Islet of Langerhans (tissue), 1 donor: ENCODE measurements at regions not wholly inside any gene's neighbourhood (a gene's known extent, or its start where the extent isn't known, plus 50 kb on each side); places are given as distances from the start of the nearest gene placed in this dataset.
A peak's percentile ranks its signal among the peaks of the same experiment; 100 is the strongest.
"Not testable (repeated sequence)": the region's sequence is repeated elsewhere in the genome, so short reads cannot be mapped to it uniquely, and the experiment has no call there.

Experiments used
- FAIRE-seq: peaks from one replicate; lab custom pipeline; 2011; peaks lifted over from hg19 to GRCh38; lab: Jason Lieb, UNC

DNA sequence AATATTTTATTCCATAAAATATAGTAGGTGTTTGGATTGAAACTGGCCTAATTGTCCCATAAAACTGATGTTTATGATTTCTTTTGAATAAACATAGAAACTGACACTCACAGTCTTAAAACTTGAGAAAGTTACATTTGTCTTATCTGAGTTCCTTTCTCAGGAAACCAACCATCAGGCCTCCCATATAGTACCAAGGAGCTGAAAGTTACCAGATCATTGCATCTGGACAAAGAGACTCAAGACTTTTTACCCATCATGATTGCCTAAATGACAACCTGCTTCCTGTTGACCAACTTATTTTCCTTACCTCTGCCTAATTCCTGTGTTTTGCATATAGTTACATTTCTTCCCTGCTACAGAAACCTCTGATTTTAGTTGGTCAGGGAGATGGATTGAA lies 137.0 kb upstream of the XPO1 start:
- FAIRE-seq, result no peak

GRCh38 chr2:61671561-61672315 lies 133.6 kb upstream of the XPO1 start:
- no peak for FAIRE-seq

- no peak for FAIRE-seq
These were observed 132.7 kb upstream of the XPO1 start for GRCh38 chr2:61670591-61671501.

- no peak for FAIRE-seq
These were observed 126.0 kb upstream of the XPO1 start for GRCh38 chr2:61664190-61664589.

DNA sequence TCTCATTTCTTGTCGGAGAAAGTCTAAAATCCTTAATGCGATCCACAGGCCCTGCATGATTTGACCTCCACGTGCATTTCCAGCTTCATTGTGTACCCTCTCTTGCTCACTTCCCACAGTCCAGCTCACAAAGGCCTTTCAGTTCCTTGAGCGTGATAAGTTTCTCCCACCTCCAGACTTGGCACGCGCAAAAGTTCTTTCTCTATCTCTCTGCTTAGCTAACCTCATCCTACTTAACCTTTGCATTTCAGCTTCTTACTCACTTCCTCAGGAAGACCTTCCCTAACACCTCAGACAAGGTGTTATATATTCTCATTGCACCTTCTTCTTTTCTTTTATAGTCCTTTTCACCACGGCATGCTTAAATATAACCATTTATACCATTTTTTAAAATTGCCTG lies 124.8 kb upstream of the XPO1 start:
- no peak for FAIRE-seq

DNA sequence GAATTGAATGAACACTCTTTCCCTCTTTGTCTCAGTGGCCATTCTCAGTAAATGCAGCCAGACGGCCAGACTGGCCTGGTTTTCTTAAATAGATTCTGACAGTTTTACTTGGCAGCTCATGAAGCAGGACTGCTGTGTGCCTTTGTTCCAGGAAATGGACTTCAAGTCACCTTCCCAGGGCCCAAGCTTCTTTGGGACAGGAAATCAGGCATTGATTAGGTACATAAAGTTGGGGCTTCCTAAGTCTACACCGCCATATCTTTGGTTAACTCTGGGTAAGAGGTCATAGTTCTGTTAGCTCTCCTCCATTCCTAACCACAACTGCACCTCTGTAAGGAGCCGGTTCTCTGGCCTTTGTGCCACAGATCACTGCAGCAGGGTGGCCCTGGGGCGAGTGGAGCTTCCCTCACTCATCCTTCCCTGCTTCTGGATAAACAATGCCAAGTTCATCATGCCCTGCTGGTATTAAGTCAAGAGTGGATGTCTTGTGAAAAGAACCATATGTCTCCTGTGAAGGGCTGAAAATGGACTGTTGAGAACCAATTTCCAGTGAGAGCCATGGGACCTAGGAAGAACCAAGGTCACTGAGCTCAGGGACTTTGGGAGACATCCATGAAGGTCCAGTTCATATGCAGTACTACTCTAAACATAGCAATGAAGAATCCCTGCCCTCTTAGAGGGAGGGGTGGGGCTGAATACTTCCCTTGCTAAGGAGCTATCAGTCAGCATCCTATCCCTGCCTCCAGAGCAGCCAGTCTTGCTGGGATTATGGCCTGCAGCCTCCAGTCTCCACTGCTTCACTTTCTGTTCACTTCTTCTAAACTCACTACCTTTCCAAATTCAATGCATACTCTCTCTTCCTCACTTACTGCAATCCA lies 122.6 kb upstream of the XPO1 start:
- no peak for FAIRE-seq

DNA sequence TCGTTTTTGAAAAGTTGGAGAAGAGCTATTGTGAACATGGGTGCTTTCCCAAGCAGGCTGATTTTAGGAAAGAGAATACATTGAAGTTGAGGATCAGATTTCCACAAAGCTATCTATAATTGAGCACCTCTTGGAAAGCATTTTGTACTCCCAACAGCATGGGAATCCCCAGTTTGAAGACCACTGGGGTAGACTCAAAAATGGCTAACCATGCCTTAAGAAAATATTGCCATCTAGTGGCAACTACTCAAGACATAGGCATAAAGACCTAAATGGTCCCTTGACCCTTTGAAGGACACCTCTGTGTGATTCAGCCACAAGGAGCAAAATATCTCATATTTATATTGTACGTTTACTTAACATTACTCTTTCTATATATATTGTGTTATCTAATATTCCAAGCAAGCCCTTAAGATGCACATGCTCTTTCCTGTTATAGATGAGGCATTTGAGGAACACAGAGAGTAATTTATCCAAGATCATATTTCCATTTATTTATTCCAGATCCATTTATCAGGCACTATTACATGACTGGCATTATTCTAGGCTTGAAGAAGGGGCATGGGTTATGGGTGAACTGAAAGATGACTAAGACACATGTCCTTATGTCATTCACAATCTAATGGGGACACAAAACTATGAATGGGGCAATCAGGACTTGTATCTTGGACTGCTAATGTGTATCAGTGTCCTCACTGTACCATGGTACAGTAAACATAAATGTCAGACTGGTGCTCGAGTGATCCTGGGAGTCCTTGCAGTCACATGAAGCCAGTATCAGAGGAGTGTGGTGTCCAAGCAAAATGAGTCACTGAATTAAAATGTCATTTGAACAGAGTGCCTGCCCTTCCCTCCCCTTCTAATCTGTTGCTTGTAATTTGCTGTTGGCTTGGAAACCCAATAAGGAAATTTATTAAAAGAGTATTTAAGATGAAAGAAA lies 121.0 kb upstream of the XPO1 start:
- peak; percentile 89 for FAIRE-seq

GRCh38 chr2:61649946-61650345 lies 111.8 kb upstream of the XPO1 start:
- FAIRE-seq, result not testable (repeated sequence)

GRCh38 chr2:61649021-61649420 lies 110.9 kb upstream of the XPO1 start:
- no peak for FAIRE-seq

- no peak for FAIRE-seq
These were observed 108.9 kb upstream of the XPO1 start for GRCh38 chr2:61647044-61647443.

- FAIRE-seq, result no peak
These were observed 107.8 kb upstream of the XPO1 start for GRCh38 chr2:61645911-61646310.

- FAIRE-seq, result not testable (repeated sequence)
These were observed 105.0 kb upstream of the XPO1 start for GRCh38 chr2:61643153-61643552.

DNA sequence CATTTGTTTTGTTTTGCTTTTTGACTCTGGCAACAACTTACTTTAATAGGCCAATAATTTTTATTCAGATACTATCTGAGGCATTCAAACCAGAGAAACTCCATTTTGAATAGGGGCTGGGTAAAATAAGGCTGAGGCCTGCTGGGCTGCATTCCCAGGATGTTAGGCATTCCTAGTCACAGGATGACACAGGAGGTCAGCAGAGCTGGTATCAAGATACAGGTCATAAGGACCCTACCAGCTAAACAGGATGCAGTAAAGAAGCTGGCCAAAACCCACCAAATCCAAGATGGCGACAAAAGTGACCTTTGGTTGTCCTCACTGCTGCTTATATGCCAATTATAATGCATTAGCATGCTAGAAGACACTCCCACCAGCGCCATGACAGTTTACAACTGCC lies 102.2 kb upstream of the XPO1 start:
- FAIRE-seq, result no peak

GRCh38 chr2:61639721-61640120 lies 101.6 kb upstream of the XPO1 start:
- FAIRE-seq, result no peak

GRCh38 chr2:61636686-61637085 lies 98.5 kb upstream of the XPO1 start:
- no peak for FAIRE-seq

DNA sequence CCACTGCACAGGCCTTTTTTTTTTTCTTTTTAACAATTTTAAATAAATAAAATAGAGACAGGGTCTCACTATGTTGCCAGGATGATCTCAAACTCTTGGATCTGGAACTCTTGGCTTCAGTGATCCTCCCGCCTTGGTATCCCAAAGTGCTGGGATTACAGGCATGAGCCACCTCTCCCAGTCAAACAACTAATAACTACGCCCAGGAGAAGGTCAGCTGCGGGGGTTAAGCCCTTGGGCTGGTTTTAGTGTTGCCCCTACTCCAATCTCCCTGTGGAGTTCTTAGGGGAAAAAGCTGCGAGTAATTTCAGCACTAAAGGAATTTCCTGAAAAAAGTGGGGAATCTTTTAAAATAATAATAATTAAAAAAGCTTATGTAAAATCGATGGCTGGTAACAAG lies 96.4 kb upstream of the XPO1 start:
- FAIRE-seq, result no peak

DNA sequence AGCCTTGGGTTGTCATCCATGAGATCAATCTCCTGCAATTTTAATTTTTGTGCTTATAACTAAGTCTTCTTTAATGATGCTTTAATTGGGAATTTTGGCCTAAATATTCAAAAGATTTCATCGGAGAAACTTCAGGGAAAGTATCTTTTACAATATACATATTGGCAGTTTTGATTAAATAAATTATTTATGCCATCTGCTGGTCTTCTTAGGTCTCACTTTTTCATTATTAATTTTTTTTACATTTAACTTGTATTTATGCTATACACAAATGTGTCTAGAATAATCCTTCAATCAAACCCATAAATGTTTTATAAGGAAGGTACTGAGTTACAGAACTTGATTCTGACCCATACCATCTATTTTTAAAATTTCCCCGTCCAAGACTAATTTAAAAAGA lies 95.1 kb upstream of the XPO1 start:
- no peak for FAIRE-seq

DNA sequence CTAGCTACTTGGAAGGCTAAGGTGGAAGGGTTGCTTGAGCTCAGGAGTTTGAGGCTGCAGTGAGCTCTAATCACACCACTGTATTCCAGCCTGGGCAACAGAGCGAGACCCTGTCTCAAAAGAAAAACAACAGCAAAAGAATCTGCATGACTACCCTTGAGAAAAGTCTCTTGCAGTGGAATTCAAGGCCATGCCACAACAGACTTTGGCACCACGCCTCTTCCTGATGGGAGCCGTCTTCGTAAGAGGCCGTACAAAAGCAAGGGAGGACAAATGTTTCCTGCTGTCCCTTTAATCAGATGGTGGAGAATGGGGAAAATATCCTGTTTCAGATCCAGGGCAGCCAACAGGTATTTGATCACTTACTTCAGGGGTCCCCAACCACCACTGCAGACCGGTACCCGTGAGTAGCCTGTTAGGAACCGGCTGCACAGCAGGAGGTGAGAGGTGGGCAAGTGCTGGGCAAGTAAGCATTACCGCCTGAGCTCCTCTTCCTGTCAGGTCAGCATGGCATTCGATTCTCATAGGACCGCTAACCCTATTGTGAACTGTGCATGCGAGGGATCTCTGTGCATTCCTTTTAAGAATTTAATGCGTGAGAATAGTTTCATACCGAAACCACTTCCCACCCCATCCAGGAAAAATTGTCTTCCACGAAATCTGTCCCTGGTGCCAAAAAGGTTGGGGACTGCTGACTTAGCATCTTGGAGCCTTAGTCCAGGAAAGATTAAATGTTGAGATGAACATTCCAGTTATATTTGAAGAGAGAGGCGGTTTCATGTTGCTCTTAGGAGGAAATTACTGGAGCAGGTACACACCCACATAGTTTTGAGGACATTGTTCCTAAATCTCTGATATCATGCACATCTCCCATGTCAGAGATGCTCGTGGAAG lies 94.4 kb upstream of the XPO1 start:
- no peak for FAIRE-seq

DNA sequence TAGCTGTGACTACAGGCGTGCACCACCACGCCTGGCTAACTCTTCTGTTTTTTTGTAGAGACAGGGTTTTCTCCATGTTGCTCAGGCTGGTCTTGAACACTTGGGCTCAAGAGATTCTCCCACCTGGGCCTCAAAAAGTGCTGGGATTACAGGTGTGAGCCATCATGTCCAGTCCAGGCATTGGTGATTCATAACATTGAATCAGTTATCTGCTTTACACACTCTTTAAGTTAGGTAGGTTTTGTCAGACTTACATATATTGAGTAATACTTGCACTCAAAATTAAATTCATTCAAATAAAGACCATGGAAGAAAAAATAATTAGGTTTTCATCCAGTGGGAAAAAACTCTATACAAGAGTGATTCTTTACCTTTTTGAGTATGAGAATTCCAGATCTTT lies 93.2 kb upstream of the XPO1 start:
- FAIRE-seq, result no peak

DNA sequence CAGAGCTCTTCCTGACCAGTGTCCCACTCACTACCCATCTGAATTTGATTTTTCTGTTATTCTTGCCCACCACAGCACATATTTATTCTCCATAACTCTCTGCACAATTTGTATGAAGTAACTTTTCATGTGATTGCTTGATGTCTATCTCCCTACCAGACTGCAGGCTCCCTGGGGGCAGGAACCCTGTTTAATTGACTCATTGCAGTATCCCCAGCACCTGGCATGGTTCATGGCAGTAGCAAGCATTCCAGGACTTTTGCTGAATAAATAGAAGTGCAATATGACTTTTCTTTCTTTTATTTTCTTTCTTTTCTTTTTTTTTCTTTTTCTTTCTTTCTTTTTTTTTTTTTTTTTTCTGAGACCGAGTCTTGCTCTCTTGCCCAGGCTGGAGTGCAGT lies 88.7 kb upstream of the XPO1 start:
- no peak for FAIRE-seq
